Mucosa of rectum (tissue), 2 donors: ENCODE measurements at regions not wholly inside any gene's neighbourhood (a gene's known extent, or its start where the extent isn't known, plus 50 kb on each side); places are given as distances from the start of the nearest gene placed in this dataset.
"Not testable (repeated sequence)": the region's sequence is repeated elsewhere in the genome, so short reads cannot be mapped to it uniquely, and the experiment has no call there.

Source experiments
- H3K27ac ChIP-seq, 2 donors: one replicate each; pipeline ENCODE4 v1.7.0; 2013; ENCODE audit warnings: inconsistent platforms in 2 of 2, low read depth in 2 of 2, low read length in 2 of 2
- H3K27me3 ChIP-seq, 2 donors: one replicate each; pipeline ENCODE4 v1.7.0; 2013; ENCODE audit warnings: low read length in 2 of 2; ENCODE audit not compliant: control insufficient read depth in 2 of 2, insufficient read depth in 2 of 2
- H3K36me3 ChIP-seq, 2 donors: one replicate each; pipeline ENCODE4 v1.7.0; 2013; ENCODE audit warnings: low read length in 2 of 2; ENCODE audit not compliant: control insufficient read depth in 2 of 2, insufficient read depth in 2 of 2
- H3K4me1 ChIP-seq, 2 donors: one replicate each; pipeline ENCODE4 v1.7.0; 2013; ENCODE audit warnings: low read length in 2 of 2, mild to moderate bottlenecking in 1 of 2; ENCODE audit not compliant: control insufficient read depth in 2 of 2, insufficient read depth in 2 of 2
- H3K4me3 ChIP-seq, 2 donors: one replicate each; pipeline ENCODE4 v1.7.0; 2013; ENCODE audit warnings: low read length in 2 of 2
- H3K9ac ChIP-seq, 2 donors: one replicate each; pipeline ENCODE4 v1.7.0; 2013; ENCODE audit warnings: low read length in 2 of 2, low read depth in 1 of 2, mild to moderate bottlenecking in 1 of 2
- H3K9me3 ChIP-seq, 2 donors: one replicate each; pipeline ENCODE4 v1.7.0; 2013; ENCODE audit warnings: low read length in 2 of 2; ENCODE audit not compliant: control insufficient read depth in 2 of 2
- donor health status: healthy.
- donor health status: Normal muscosa, but diverticular disease.

DNA sequence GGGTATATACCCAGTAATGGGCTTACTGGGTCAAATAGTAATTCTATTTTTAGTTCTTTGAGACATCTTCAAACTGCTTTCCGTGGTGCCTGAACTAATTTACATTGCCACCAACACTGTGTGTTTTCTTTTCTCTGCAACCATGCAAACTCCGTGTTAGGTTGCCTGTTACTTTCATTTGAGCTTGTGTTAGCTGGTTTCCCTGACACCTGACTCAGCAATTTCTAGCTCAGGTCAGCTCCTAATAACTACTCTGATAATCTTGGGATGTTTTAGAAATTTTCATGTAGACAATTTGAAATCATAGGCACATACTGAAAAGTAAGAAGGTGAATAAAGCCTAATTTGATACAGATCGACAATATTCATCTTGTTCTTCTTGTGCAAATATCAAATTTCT lies 132.3 kb downstream of the ADCYAP1 start:
- Histone ChIP-seq H3K4me1 (no peaks in the 10 kb centered on the region), H3K4me3 (no peak overlapping the region), H3K36me3 (no peaks in the 10 kb centered on the region), H3K9me3 (no peaks in the 10 kb centered on the region), H3K27ac (no peak overlapping the region), H3K27me3 (no peaks in the 10 kb centered on the region), H3K9ac (no peak overlapping the region)

GRCh38 chr18:1037776-1038175 lies 133.1 kb downstream of the ADCYAP1 start:
- Histone ChIP-seq H3K4me1 (no peaks in the 10 kb centered on the region), H3K27me3 (no peaks in the 10 kb centered on the region), H3K9ac (no peak overlapping the region), H3K36me3 (no peaks in the 10 kb centered on the region), H3K4me3 (no peak overlapping the region), H3K9me3 (no peaks in the 10 kb centered on the region), H3K27ac (no peak overlapping the region)

- Histone ChIP-seq H3K27me3 (no peaks in the 10 kb centered on the region), H3K9me3 (no peaks in the 10 kb centered on the region), H3K4me1 (no peaks in the 10 kb centered on the region), H3K36me3 (no peaks in the 10 kb centered on the region), H3K4me3 (no peak overlapping the region), H3K27ac (no peak overlapping the region), H3K9ac (no peak overlapping the region)
Observed at GRCh38 chr18:1039421-1039820, 134.8 kb downstream of the ADCYAP1 start.

DNA sequence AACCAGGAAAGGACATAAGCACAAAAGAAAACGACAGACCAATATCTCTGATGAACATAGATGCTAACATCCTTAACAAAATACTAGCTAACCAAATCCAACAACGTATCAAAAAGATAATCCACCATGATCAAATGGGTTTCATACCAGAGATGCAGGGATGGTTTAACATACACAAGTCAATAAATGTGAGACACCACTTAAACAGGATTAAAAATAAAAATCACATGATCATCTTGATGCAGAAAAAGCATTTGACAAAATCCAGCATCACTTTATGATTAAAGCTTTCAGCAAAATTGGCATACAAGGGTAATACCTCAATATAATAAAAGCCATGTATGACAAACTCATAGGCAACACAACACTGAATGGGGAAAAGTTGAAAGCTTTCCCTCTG lies 138.4 kb downstream of the ADCYAP1 start:
- H3K9ac ChIP-seq, H3K4me1 ChIP-seq, H3K9me3 ChIP-seq, H3K27me3 ChIP-seq, H3K36me3 ChIP-seq, H3K4me3 ChIP-seq, H3K27ac ChIP-seq: not testable (repeated sequence)

- no peak overlapping the region for H3K27ac ChIP-seq
- H3K9ac ChIP-seq: no peak overlapping the region
- H3K4me1 ChIP-seq: no peaks in the 10 kb centered on the region
- no peak overlapping the region for H3K4me3 ChIP-seq
- no peaks in the 10 kb centered on the region for H3K36me3 ChIP-seq
- no peaks in the 10 kb centered on the region for H3K9me3 ChIP-seq
- H3K27me3 ChIP-seq: no peaks in the 10 kb centered on the region
Observed at GRCh38 chr18:1045658-1046057, 141.0 kb downstream of the ADCYAP1 start.

DNA sequence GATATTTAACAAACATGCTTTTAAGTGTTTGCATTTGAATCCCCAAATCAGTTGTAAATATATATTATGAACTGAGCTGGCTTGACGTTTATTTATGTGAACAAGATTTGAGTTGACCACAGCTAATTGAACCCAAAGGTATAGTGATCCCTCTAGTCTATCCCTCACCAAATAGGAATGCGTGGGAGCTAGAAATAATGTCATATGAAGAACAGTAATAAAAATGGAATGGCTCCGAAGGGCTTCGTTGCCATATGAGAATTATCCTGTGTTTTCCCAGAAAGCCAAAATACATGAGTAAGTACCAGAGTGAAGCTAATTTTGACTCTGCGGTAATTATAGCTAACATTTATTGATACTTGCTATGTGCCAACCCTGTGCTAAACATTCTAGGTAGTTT lies 142.7 kb downstream of the ADCYAP1 start:
- H3K27ac ChIP-seq: no peak overlapping the region
- H3K27me3 ChIP-seq: no peaks in the 10 kb centered on the region
- H3K36me3 ChIP-seq: no peaks in the 10 kb centered on the region
- no peak overlapping the region for H3K4me3 ChIP-seq
- H3K9ac ChIP-seq: no peak overlapping the region
- no peaks in the 10 kb centered on the region for H3K9me3 ChIP-seq
- no peaks in the 10 kb centered on the region for H3K4me1 ChIP-seq

DNA sequence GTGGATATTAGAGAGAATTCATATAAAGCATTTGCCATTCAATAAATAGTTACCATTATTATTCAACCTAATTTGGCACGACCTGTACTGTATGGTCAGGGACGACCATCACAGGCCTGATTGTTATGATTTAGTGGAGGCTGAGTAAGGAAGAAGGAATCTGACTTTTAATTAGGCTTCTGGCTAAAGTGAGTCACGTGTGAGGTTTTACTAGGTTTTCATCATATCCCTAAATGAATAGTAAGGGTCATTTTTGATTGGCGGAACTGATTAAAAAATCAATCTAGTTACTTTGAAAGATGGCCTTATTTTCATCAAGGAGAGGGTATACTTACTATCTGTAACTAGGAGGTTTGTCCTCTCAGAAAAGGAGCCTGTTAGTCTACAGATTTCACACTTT lies 143.4 kb downstream of the ADCYAP1 start:
- Histone ChIP-seq H3K36me3 (no peaks in the 10 kb centered on the region), H3K4me1 (no peaks in the 10 kb centered on the region), H3K4me3 (no peak overlapping the region), H3K9ac (no peak overlapping the region), H3K27me3 (no peaks in the 10 kb centered on the region), H3K9me3 (no peaks in the 10 kb centered on the region), H3K27ac (no peak overlapping the region)

DNA sequence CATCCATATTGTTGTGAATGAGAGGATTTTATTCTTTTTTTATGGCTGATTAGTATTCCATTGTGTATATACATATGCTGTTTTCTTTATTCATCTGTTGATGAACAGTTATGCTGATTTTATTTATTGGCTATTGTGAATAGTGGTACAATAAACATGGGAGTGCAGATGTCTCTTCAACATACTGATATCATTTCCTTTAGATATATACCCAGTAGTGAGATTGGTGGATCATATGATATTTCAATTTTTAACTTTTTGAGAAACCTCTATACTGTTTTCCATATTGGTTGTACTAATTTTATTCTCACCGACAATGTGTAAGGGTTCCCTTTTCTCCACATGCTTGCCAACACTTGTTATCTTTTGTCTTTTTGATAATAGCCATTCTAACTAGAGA lies 144.5 kb downstream of the ADCYAP1 start:
- Histone ChIP-seq H3K27ac (no peak overlapping the region), H3K27me3 (no peaks in the 10 kb centered on the region), H3K4me1 (no peaks in the 10 kb centered on the region), H3K36me3 (no peaks in the 10 kb centered on the region), H3K4me3 (no peak overlapping the region), H3K9ac (no peak overlapping the region), H3K9me3 (no peaks in the 10 kb centered on the region)

- Histone ChIP-seq H3K4me3 (no peak overlapping the region), H3K27ac (no peak overlapping the region), H3K4me1 (no peaks in the 10 kb centered on the region), H3K27me3 (no peaks in the 10 kb centered on the region), H3K9ac (no peak overlapping the region), H3K36me3 (no peaks in the 10 kb centered on the region), H3K9me3 (no peaks in the 10 kb centered on the region)
Observed at GRCh38 chr18:1050012-1050657, 145.5 kb downstream of the ADCYAP1 start.

GRCh38 chr18:1052301-1052700 lies 147.6 kb downstream of the ADCYAP1 start:
- Histone ChIP-seq H3K36me3 (no peaks in the 10 kb centered on the region), H3K27ac (no peak overlapping the region), H3K9ac (no peak overlapping the region), H3K4me1 (no peaks in the 10 kb centered on the region), H3K9me3 (no peaks in the 10 kb centered on the region), H3K27me3 (no peaks in the 10 kb centered on the region), H3K4me3 (no peak overlapping the region)
